GM12864 (cell line): ENCODE measurements at regions not wholly inside any gene's neighbourhood (a gene's known extent, or its start where the extent isn't known, plus 50 kb on each side); places are given as distances from the start of the nearest gene placed in this dataset.
"Not testable (repeated sequence)": the region's sequence is repeated elsewhere in the genome, so short reads cannot be mapped to it uniquely, and the experiment has no call there.

ENCODE experiments used
- DNase-seq: peaks from one replicate; pipeline ENCODE4 v3.0.0-alpha.2; 2011; ENCODE audit warnings: low read depth
- H3K4me3 ChIP-seq: 2 replicates; pipeline ENCODE4 v1.5.1; 2011; ENCODE audit warnings: mild to moderate bottlenecking, low read depth, low read length, control low read depth
- TF ChIP-seq, protein P1 (sequence below): IDR thresholded peaks from 2 replicates; pipeline ENCODE4 v1.5.1; 2011; ENCODE audit warnings: low read depth, mild to moderate bottlenecking, moderate library complexity, low read length, control low read depth, inconsistent platforms; ENCODE audit errors: missing control alignments

DNA sequence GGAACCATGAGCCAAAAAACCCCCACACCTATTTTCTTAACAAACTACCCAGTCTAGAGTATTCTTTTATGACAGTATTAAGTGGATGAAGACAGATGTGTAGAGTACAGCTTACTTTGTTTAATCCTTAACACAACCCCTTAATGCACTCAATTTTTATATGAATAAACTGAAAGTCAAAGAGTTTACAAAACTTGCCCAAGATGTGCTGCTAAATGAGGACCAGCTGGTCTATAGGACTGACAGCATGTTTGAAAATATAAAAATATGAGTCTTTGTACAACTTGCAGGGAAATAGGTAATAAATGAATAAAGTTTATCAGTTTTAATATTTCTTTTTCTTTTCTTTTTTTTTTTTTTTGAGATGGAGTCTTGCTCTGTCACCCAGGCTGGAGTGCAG, 102.3 kb downstream of the ZFY start:
- H3K4me3 ChIP-seq = no peak overlapping the region
- no peak for DNase-seq
- TF ChIP-seq, protein P1, sequence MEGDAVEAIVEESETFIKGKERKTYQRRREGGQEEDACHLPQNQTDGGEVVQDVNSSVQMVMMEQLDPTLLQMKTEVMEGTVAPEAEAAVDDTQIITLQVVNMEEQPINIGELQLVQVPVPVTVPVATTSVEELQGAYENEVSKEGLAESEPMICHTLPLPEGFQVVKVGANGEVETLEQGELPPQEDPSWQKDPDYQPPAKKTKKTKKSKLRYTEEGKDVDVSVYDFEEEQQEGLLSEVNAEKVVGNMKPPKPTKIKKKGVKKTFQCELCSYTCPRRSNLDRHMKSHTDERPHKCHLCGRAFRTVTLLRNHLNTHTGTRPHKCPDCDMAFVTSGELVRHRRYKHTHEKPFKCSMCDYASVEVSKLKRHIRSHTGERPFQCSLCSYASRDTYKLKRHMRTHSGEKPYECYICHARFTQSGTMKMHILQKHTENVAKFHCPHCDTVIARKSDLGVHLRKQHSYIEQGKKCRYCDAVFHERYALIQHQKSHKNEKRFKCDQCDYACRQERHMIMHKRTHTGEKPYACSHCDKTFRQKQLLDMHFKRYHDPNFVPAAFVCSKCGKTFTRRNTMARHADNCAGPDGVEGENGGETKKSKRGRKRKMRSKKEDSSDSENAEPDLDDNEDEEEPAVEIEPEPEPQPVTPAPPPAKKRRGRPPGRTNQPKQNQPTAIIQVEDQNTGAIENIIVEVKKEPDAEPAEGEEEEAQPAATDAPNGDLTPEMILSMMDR = no peak

GRCh38 chrY:3040415-3040814, 105.2 kb downstream of the ZFY start:
- no peak for DNase-seq
- TF ChIP-seq, protein P1 = no peak
- no peak overlapping the region for H3K4me3 ChIP-seq

- TF ChIP-seq, protein P1 = no peak
- H3K4me3 ChIP-seq = no peak overlapping the region
- DNase-seq = peak; percentile 12
Measured at GRCh38 chrY:3041985-3042384, 106.8 kb downstream of the ZFY start.

- DNase-seq = no peak
- no peak overlapping the region for H3K4me3 ChIP-seq
- TF ChIP-seq, protein P1 = no peak
Measured at GRCh38 chrY:3042901-3043300, 107.7 kb downstream of the ZFY start.

DNA sequence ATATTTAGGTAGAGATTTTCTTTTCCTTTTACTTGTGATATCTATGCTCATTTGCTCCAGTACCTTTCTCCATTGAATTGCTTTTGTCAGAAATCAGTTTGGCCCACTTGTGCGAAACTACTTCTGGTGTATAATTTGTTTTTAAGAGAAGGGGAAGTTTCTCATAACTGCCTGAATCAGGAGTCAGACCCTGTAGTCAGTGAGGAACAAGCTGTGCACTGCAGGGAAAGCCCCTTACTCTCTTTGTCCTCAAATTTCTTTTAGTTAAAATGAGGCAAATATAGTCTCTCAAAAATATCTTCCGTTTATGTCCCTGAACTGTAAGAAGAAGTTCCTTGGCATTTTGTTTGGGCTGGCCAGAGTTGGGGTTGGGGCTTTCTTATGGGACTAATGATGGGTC, 109.9 kb downstream of the ZFY start:
- TF ChIP-seq, protein P1 = no peak
- no peak overlapping the region for H3K4me3 ChIP-seq
- DNase-seq = no peak

DNA sequence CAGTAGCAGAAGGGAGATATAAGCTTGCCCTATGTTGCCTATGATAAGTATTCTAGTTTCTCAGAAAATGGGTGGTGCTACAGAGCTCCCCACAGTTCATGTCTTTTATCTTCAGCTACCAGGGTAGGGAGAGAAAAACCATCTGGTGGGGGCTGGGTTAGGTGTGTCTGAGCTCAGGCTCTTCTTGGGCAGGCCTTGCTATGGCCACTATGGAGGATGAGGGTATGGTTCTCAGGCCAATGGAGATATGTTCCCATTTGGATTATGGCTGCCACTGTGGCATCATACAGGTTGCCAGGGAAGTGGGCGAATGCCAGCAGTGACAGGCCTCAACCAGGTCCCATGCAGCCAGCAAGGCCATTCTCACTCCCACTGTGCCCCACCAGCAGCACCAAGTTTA, 120.3 kb downstream of the ZFY start:
- H3K4me3 ChIP-seq, DNase-seq: not testable (repeated sequence)

- DNase-seq = not testable (repeated sequence)
Measured at GRCh38 chrY:3058342-3058741, 123.2 kb downstream of the ZFY start.

DNA sequence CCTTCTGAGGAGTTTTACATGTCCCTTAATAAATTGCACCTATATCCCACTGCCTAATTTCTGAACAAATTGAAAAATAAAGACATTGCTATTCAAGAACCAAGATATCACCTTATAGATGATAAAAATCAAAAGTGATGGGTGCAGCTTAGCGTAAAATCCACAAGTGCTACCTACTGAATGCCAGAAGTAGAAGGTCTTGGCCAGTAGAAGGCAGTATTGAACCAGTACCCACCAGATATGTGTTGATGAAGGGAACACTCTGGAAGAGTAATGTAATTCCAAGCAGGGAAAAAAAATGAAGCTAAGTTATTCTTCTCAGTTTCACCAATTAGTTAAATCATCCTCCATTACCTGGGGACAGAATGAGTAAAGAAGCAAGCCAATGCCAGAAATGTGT, 125.5 kb downstream of the ZFY start:
- H3K4me3 ChIP-seq, DNase-seq: not testable (repeated sequence)
- TF ChIP-seq, protein P1 = peak; percentile 15

More at GRCh38 chrY:3058342-3058741, 123.2 kb downstream of the ZFY start:
- not testable (repeated sequence) for H3K4me3 ChIP-seq

DNA sequence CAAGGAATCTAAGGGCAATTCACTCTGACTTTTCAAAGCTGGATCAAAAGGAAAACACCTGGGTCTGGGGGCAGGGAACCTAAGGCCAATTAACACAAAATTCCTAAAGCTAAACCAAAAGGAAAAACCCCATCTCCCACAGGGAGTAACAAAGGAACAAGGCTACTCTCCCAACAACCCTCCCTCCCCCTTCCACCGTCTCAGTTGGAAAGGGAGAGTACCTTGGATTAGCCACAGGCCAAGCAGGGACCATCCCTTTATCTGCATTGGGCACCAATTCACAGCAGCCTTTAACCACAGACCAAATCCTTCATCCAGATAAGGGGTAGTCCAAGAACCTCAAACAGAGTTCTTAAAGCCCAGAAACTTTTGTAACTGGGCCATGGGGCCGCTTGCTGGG, 153.0 kb downstream of the ZFY start:
- DNase-seq, H3K4me3 ChIP-seq: not testable (repeated sequence)

- not testable (repeated sequence) for DNase-seq, H3K4me3 ChIP-seq
Measured at GRCh38 chrY:3108674-3109073, 173.5 kb downstream of the ZFY start.

GRCh38 chrY:3120234-3120633, 185.1 kb downstream of the ZFY start:
- H3K4me3 ChIP-seq, DNase-seq: not testable (repeated sequence)

GRCh38 chrY:3120716-3121115, 185.5 kb downstream of the ZFY start:
- DNase-seq, H3K4me3 ChIP-seq: not testable (repeated sequence)

DNA sequence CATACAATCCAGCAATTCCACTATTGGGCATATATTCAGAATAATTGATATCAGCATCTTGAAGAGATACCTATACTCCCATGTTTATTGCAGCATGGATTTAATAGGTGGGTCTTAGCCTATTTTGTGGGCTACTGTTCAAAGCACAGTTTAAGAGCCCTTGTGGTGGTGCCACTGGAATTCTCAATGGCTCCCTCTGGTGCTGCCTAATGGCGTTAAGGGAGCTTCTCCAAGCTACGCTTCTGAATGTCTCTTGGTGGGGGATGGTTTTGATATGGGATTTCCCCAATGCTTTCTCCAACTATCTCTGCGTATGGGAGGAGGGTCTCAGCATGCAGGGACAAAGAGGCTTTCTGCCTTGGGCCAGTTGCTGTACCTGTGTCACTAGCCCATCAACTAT, 188.3 kb downstream of the ZFY start:
- H3K4me3 ChIP-seq, DNase-seq: not testable (repeated sequence)
